Esophagus squamous epithelium (tissue), 4 donors: ENCODE measurements at regions not wholly inside any gene's neighbourhood (a gene's known extent, or its start where the extent isn't known, plus 50 kb on each side); places are given as distances from the start of the nearest gene placed in this dataset.

Experiments
- CTCF ChIP-seq, 6 experiments: fragments of 450-650 bp in 4 of 6; fragments of 200-600 bp in 2 of 6; sonication (generic) in 2 of 6; IDR thresholded peaks; one replicate each; pipeline ENCODE4 v1.5.1; 2016 to 2019; ENCODE audit warnings: antibody characterized with exemption in 6 of 6, mild to moderate bottlenecking in 4 of 6, moderate library complexity in 4 of 6
- POLR2A ChIP-seq, 4 donors: fragments of 450-650 bp; IDR thresholded peaks; one replicate each; pipeline ENCODE4 v1.6.1; 2017; ENCODE audit warnings: antibody characterized with exemption in 4 of 4, mild to moderate bottlenecking in 4 of 4, moderate library complexity in 3 of 4

- TF ChIP-seq CTCF (IDR thresholded peaks at IDR 0.05) = peak; percentile 20 to 69 (median 44)
- TF ChIP-seq POLR2A (IDR thresholded peaks at IDR 0.05) = no peak
Observed at GRCh38 chr3:101069901-101070798, 76.9 kb upstream of the ABI3BP start.
